Naive B cell (primary cell): ENCODE measurements at regions not wholly inside any gene's neighbourhood (a gene's known extent, or its start where the extent isn't known, plus 50 kb on each side); places are given as distances from the start of the nearest gene placed in this dataset.

Experiments
- ATAC-seq, 2 donors: fragments of 150-1000 bp; cut with Tn5 transposase; 2 replicates each; pipeline ENCODE4 v1.10.0; 2021; ENCODE audit warnings: low read depth in 2 of 2, mild to moderate bottlenecking in 2 of 2, moderate library complexity in 2 of 2
- DNase-seq: peaks from one replicate; pipeline ENCODE4 v3.0.0; 2022
- H3K27ac Mint-ChIP-seq, 6 donors: one replicate each; pipeline ENCODE4 v1.8.0; 2020 to 2022; ENCODE audit warnings: mild to moderate bottlenecking in 6 of 6, mixed read lengths in 6 of 6, moderate library complexity in 5 of 6, inconsistent platforms in 2 of 6
- H3K27me3 Mint-ChIP-seq, 3 donors: one replicate each; pipeline ENCODE4 v1.8.0; 2021 to 2022; ENCODE audit warnings: mixed read lengths in 3 of 3, mild to moderate bottlenecking in 1 of 3
- H3K36me3 Mint-ChIP-seq, 2 donors: one replicate each; pipeline ENCODE4 v1.8.0; 2020 to 2022; ENCODE audit warnings: mixed read lengths in 2 of 2, inconsistent platforms in 1 of 2, mild to moderate bottlenecking in 1 of 2
- H3K4me1 Mint-ChIP-seq, 3 donors: one replicate each; pipeline ENCODE4 v1.8.0; 2020 to 2022; ENCODE audit warnings: mixed read lengths in 3 of 3, inconsistent platforms in 1 of 3, mild to moderate bottlenecking in 1 of 3, moderate library complexity in 1 of 3
- H3K4me3 Mint-ChIP-seq, 8 donors: one replicate each; pipeline ENCODE4 v1.8.0; 2020 to 2022; ENCODE audit warnings: mild to moderate bottlenecking in 8 of 8, mixed read lengths in 8 of 8, moderate library complexity in 8 of 8, inconsistent platforms in 2 of 8
- H3K9me3 Mint-ChIP-seq, 7 donors: one replicate each; pipeline ENCODE4 v1.8.0; 2020 to 2022; ENCODE audit warnings: mixed read lengths in 7 of 7, mild to moderate bottlenecking in 5 of 7, inconsistent platforms in 2 of 7, moderate library complexity in 1 of 7

DNA sequence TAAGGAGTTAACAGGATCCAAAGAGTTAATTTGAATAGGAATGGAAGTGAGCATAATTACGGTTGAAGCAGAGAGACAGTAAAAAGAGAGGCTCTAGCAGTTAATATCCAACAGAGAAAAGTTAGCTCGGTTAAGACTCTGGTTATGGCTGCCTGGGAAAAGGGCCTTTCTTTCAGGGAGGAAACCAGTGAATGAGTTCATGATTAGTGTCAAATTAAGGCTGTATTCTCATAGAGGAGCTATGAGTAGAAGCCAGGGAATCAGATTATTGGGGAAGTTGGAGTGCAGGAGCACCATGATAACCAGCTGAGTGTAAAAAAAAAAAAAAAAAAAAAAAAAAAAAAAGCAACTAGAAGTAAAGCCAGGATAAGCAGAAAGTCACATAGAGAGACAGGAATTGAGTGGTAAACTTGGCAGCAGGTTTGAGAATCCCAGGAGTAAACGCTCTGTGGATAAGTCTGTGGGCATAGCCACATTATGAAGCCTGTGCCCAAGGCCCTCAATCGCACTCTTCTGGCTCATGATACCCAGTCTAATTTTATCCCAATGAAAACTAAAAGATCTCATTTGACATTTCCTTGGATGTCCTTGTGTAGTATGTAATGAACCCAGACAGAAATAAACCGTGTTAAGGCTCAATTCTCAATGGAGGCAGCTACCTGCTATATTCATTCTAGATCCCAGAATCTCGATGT is 372.6 kb upstream of the MPDZ start:
- H3K4me1 Mint-ChIP-seq: no peaks in the 10 kb centered on the region

DNA sequence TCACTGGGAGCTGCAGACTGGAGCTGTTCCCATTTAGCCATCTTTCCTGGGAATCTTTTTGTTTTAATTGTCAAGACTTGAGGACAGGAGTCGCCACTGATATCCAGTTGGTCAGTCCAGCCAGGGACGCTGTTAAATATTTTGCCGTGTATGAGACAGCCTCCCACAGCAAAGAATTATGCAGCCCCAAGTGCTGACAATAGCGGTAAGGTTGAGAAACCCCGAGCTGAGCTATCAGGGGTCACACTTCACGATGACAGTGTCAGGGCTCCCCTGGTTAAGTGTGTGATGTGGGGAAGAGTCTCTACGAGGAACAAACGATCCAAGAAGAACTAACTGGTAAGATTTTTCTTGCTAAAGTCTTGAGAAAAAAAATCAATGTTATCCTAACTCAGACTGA is 372.0 kb upstream of the MPDZ start:
- no peak for DNase-seq
- H3K4me3 Mint-ChIP-seq: no peak overlapping the region
- ATAC-seq: no peak
- H3K27me3 Mint-ChIP-seq: no peaks in the 10 kb centered on the region
- H3K27ac Mint-ChIP-seq: no peak overlapping the region
- no peaks in the 10 kb centered on the region for H3K36me3 Mint-ChIP-seq
- H3K4me1 Mint-ChIP-seq: no peaks in the 10 kb centered on the region
- peaks cover 3 to 23% (median 6%) of the 10 kb centered on the region in 7 donors for H3K9me3 Mint-ChIP-seq

More for the DNA sequence above, 372.6 kb upstream of the MPDZ start:
- Mint-ChIP-seq H3K27ac (no peak overlapping the region), H3K27me3 (no peaks in the 10 kb centered on the region), H3K36me3 (no peaks in the 10 kb centered on the region), H3K4me3 (no peak overlapping the region), H3K9me3 (peaks cover 3 to 23% (median 6%) of the 10 kb centered on the region in 7 donors)
- ATAC-seq: no peak
- DNase-seq: no peak

DNA sequence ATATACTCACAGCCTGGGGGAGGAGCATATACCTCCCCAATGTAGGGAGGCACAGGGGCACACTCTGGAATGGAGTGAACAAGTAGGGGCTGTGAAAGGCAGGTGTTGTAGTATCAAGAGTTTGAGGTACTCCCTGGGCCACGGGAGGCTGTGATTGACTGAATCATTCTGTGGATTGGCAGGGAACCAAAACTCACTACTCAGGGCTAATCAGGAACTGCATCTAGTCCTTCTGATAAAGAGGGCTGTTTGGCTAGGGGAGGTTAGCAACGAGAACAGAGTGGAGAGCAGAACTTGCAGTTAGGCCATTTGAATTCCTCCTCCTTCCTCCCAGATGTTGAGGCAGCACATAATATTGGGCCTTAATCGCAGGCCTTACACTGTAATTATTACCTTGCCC is 369.2 kb upstream of the MPDZ start:
- Mint-ChIP-seq H3K36me3 (no peaks in the 10 kb centered on the region), H3K9me3 (peaks cover 2 to 21% (median 6%) of the 10 kb centered on the region in 7 donors), H3K27me3 (no peaks in the 10 kb centered on the region), H3K4me3 (no peak overlapping the region), H3K27ac (no peak overlapping the region), H3K4me1 (no peaks in the 10 kb centered on the region)
- DNase-seq (no peak), ATAC-seq (no peak)

DNA sequence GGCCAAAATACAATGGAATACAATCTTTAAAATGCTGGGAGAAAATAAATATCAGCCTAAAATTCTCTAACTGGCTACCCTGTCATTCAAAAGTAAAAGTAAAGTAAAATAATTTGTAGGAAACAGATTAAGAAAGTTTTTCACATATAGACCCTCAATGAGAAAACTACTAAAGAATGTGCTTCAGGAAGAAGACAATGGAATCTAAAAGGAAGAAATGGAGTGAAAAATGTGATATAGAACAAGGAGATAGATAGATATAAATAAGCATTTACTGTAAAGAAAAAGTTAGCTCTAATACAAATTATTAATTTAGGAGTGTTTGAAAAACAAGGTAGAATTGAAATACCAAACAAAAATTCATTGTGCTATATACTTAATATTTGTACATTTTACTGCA is 368.6 kb upstream of the MPDZ start:
- peaks cover 2 to 21% (median 6%) of the 10 kb centered on the region in 7 donors for H3K9me3 Mint-ChIP-seq
- H3K4me1 Mint-ChIP-seq: no peaks in the 10 kb centered on the region
- ATAC-seq (no peak), DNase-seq (no peak)
- no peaks in the 10 kb centered on the region for H3K27me3 Mint-ChIP-seq
- H3K36me3 Mint-ChIP-seq: no peaks in the 10 kb centered on the region
- H3K4me3 Mint-ChIP-seq: no peak overlapping the region
- H3K27ac Mint-ChIP-seq: no peak overlapping the region

DNA sequence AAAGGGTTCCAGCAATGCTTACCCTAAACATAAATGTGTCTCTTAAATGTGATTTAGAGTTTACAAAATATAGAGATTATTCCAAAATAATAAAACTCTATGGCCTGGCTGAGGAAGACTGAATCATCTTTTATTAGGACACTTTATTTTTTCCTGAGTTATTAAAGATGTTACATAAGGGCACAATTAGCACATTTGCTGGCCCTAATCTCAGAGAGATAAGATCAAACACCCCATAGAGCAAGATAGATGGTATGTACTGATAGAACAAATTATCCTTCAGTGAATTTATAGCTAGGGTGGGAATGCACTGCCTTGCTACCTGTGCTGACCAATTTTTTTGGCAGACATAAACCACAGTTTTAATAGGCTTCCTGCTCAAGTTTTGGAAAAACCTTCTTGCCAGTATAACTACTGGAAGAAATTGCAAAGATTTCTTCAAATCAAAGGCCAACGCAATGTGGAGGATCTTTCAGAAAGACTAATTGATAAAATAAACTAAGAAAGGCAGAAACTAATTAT is 367.1 kb upstream of the MPDZ start:
- Mint-ChIP-seq H3K27ac (no peak overlapping the region), H3K4me3 (no peak overlapping the region), H3K36me3 (no peaks in the 10 kb centered on the region), H3K27me3 (no peaks in the 10 kb centered on the region), H3K4me1 (no peaks in the 10 kb centered on the region), H3K9me3 (peaks cover 0 to 16% (median 6%) of the 10 kb centered on the region in 7 donors)
- DNase-seq: no peak
- no peak for ATAC-seq

DNA sequence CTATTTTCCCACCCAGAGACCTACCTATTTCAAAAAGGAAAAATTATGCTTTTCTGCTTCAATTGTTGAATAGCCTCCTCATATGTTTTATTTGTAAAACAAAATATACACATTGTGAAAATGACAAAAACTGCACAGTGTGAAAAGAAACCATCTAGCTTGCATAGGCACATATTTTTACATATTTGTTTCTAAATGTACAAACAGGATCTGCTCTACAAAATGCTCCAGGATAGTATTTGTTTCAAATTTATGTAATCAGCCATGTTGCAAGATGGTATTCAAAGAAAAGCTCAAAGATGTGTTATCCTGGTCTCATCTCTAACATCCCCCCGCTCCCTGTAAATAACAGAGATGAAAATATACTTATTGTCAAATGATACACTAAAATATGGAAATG is 366.1 kb upstream of the MPDZ start:
- ATAC-seq: no peak
- Mint-ChIP-seq H3K36me3 (no peaks in the 10 kb centered on the region), H3K27ac (no peak overlapping the region), H3K4me1 (no peaks in the 10 kb centered on the region), H3K9me3 (peaks cover 0 to 16% (median 7%) of the 10 kb centered on the region in 7 donors), H3K27me3 (no peaks in the 10 kb centered on the region), H3K4me3 (no peak overlapping the region)
- DNase-seq: no peak

DNA sequence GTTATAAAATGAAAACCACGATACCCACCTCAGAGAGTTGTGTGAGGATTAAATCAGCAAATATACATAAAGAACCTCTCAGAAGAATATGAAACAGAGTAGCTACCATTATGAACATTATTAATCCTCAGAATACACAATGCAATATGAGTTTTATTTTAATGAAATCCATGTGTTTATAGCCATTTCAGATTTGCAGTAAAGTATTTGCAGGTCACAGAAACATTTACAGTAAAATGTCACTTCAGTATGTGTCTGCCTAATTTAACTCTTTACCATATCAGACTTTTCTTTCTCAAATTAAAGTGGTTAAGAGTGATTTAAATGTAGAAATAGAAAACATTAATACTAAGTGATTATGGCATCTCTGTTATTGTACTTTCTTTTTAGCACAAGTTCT is 365.2 kb upstream of the MPDZ start:
- ATAC-seq (no peak), DNase-seq (no peak)
- no peaks in the 10 kb centered on the region for H3K4me1 Mint-ChIP-seq
- H3K27ac Mint-ChIP-seq: no peak overlapping the region
- H3K4me3 Mint-ChIP-seq: no peak overlapping the region
- no peaks in the 10 kb centered on the region for H3K27me3 Mint-ChIP-seq
- no peaks in the 10 kb centered on the region for H3K36me3 Mint-ChIP-seq
- peaks cover 0 to 16% (median 8%) of the 10 kb centered on the region in 7 donors for H3K9me3 Mint-ChIP-seq

DNA sequence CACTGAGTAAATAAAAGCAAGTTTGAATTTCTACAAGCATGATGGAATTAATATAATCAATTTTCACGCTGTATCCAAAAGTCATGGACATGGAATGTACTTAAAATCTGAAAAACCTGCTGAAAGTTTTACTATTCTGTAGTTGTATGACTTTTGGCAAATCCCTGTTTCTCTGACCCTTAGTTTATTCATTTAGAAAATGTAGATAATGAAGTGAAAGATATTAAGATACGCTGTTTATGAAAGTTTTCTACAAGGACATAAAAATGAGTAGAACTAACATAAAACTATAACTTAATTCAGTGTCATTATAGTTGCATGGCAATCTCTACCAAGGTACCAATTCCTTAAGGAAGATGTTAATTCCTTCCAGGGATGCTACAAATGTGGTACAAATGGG is 363.2 kb upstream of the MPDZ start:
- Mint-ChIP-seq H3K4me3 (no peak overlapping the region), H3K9me3 (peaks cover 0 to 18% (median 7%) of the 10 kb centered on the region in 7 donors), H3K27me3 (no peaks in the 10 kb centered on the region), H3K27ac (no peak overlapping the region), H3K36me3 (no peaks in the 10 kb centered on the region), H3K4me1 (no peaks in the 10 kb centered on the region)
- ATAC-seq (no peak), DNase-seq (no peak)

DNA sequence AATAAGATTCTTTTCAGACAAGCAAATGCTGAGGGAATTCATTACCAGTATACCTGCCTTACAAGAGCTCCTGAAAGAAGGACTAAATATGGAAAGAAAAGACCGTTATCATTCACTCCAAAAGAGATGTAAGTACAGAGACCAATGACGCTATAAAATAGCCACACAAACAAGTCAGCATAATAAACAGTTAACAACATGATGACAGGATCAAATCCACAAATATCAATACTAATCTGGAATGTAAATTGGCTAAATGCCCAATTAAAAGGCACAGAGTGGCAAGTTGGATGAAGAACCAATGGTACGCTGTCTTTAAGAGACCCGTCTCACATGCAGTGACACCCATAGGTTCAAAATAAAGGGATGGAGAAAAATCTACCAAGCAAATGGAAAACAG is 349.6 kb upstream of the MPDZ start:
- H3K4me3 Mint-ChIP-seq: no peak overlapping the region
- H3K4me1 Mint-ChIP-seq: no peaks in the 10 kb centered on the region
- H3K27ac Mint-ChIP-seq: no peak overlapping the region
- no peaks in the 10 kb centered on the region for H3K36me3 Mint-ChIP-seq
- no peaks in the 10 kb centered on the region for H3K27me3 Mint-ChIP-seq
- no peak for ATAC-seq
- no peak for DNase-seq
- peaks cover 5 to 21% (median 10%) of the 10 kb centered on the region in 7 donors for H3K9me3 Mint-ChIP-seq

DNA sequence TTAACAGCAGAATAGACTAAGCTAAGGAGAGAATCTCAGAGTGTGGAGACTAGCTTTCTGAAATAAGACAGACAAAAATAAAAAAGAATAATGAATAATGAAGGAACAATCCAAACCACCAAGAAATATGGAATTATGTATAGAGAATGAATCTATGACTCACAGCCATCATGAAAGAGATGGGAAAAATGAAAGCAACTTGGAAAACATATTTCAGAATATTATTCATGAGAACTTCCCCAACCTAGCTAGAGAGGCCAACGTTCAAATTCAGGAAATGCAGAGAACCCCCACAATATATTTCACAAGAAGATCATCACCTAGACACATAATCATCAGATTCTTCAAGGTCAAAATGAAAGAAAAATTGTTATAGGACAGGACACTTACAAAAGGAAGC is 349.0 kb upstream of the MPDZ start:
- Mint-ChIP-seq H3K27ac (no peak overlapping the region), H3K4me3 (no peak overlapping the region), H3K36me3 (no peaks in the 10 kb centered on the region), H3K27me3 (no peaks in the 10 kb centered on the region), H3K4me1 (no peaks in the 10 kb centered on the region), H3K9me3 (peaks cover 5 to 17% (median 10%) of the 10 kb centered on the region in 7 donors)
- no peak for ATAC-seq
- no peak for DNase-seq

DNA sequence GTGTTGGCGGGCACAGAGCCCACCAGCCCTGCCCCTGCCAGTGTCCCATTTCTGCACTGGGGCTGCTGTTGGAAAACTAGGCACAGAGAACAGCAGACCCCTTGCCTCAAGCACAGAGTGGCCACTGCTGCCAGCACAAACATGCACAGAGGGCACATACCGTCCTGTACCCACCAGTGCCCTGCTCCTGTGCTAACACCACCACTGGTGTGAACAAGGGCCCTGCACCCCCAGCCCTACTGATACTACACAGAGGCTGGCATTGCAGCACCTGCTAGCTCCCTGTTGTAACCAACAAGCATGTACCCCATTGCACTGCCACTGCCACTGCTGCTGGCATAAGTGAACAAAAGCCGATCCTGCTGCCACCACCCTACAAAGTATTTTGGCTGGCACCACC is 348.0 kb upstream of the MPDZ start:
- Mint-ChIP-seq H3K27me3 (no peaks in the 10 kb centered on the region), H3K4me3 (no peak overlapping the region), H3K4me1 (no peaks in the 10 kb centered on the region), H3K36me3 (no peaks in the 10 kb centered on the region), H3K27ac (no peak overlapping the region), H3K9me3 (peaks cover 5 to 17% (median 10%) of the 10 kb centered on the region in 7 donors)
- DNase-seq: no peak
- no peak for ATAC-seq

DNA sequence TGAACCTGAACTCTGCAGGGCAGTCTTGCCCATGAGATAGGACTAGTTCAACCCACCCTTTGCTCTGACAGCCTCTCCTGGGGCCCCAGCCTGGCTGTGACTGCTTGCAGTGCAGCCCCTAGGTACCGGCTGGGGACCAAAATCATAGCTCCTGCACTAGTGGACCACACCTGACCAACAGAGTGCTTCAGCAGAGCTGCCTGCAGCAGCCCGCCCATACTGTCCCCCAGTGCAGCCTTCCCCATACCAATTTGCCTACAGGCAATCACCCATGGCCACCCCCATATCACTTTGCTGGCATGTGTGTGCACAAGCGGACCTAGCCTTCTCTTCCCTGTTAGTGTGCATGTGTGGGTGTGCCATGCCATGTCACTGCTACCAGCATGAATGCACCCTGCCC is 347.6 kb upstream of the MPDZ start:
- ATAC-seq (no peak), DNase-seq (no peak)
- Mint-ChIP-seq H3K36me3 (no peaks in the 10 kb centered on the region), H3K4me3 (no peak overlapping the region), H3K4me1 (no peaks in the 10 kb centered on the region), H3K9me3 (peaks cover 4 to 17% (median 10%) of the 10 kb centered on the region in 7 donors), H3K27ac (no peak overlapping the region), H3K27me3 (no peaks in the 10 kb centered on the region)

DNA sequence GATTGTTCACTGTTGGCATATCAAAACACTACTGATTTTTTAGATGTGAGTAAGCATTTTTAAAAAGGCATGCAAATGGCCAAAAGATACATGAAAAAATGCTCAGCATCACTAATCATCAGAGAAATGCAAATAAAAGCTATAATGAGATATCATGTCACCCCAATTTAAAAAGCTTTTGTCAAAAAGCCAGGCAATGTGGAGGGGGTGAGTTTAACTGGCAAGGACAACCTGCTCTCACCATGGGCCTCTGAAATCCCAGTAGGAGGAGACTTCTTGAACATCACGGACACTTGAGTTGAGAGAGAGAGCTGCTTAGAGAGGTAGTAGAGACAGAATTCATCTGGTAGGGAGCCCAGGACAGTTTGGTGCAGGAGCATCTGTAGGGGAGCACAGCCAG is 347.1 kb upstream of the MPDZ start:
- Mint-ChIP-seq H3K4me1 (no peaks in the 10 kb centered on the region), H3K27ac (no peak overlapping the region), H3K27me3 (no peaks in the 10 kb centered on the region), H3K36me3 (no peaks in the 10 kb centered on the region), H3K4me3 (no peak overlapping the region), H3K9me3 (peaks cover 0 to 17% (median 10%) of the 10 kb centered on the region in 7 donors)
- ATAC-seq: no peak
- no peak for DNase-seq

DNA sequence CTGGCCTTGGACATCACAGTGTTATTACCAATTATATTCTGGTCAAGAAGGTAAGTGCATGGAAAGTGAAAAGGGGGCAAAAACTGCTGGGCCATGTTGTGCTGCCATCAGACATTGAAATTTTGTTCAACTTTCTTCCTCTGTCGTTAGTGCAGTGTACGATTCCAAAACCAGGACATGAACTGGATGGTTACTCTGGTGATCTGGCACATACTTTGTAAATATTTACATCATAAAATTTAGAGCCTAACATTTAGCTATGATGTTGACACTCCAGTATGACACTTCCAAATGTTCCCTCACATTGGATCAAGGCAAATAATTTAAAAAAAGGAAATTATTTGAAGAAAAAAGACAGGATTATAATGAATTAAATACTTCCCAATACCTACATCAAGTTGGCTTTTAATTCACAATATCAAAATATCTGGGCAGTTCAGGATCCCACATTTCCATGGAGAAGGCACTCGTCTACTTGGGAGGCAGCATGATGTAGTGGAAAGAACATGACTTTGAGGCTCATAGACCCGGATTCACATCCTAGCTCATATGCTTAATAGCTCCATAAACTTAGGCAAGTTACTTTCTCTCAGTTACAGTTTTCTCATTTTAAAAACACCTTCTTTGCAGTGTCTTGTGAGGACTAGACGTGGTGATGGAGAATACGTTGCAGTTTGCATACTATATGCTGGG is 342.5 kb upstream of the MPDZ start:
- H3K4me1 Mint-ChIP-seq: no peaks in the 10 kb centered on the region
- ATAC-seq: no peak
- no peak for DNase-seq
- no peaks in the 10 kb centered on the region for H3K27me3 Mint-ChIP-seq
- peaks cover 0 to 9% (median 0%) of the 10 kb centered on the region in 7 donors for H3K9me3 Mint-ChIP-seq
- H3K4me3 Mint-ChIP-seq: no peak overlapping the region
- no peak overlapping the region for H3K27ac Mint-ChIP-seq
- no peaks in the 10 kb centered on the region for H3K36me3 Mint-ChIP-seq
